GM10266 (cell line): ENCODE measurements at regions not wholly inside any gene's neighbourhood (a gene's known extent, or its start where the extent isn't known, plus 50 kb on each side); places are given as distances from the start of the nearest gene placed in this dataset.
"Not testable (repeated sequence)": the region's sequence is repeated elsewhere in the genome, so short reads cannot be mapped to it uniquely, and the experiment has no call there.

Experiments
- DNase-seq: peaks from one replicate; pipeline ENCODE4 v3.0.0; 2012; ENCODE audit errors: extremely low spot score
- TF ChIP-seq, protein P1 (sequence below): IDR thresholded peaks from 2 replicates; pipeline ENCODE4 v1.5.1; 2012; ENCODE audit warnings: mild to moderate bottlenecking, low read depth; ENCODE audit not compliant: control insufficient read depth, insufficient read depth; ENCODE audit errors: missing control alignments

DNA sequence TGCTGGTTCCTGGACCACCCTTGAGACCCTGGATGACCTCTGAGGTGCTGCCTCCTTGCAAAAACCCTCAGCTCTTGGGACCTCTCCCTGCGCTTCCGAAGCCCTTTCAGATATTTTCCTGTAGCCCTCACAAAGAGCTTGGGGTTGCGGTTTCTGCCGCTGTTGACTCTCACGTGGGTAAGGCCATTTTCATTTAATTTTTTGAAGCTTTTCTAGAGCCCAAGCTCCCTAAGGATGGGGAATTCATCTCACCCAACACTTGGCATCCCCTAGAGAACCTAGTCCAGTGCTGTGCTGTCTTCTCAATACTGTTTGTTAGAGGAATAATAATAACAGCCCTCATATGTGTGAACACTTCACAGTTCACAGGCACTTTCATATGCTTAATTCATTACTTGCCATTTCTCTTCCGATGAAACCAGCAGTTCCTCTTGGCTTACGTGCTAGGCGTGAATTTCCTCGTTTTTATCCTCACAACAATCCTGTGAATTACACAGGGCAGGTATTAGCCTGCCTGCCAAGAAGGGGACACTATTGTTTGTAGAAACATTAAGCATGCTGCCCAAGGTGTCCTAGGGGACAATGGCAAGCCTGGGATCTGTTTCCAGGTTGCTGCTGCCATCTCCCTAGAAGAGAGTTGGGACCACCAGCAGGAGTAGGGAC is 71.6 kb upstream of the CTBP2 start:
- TF ChIP-seq, protein P1, sequence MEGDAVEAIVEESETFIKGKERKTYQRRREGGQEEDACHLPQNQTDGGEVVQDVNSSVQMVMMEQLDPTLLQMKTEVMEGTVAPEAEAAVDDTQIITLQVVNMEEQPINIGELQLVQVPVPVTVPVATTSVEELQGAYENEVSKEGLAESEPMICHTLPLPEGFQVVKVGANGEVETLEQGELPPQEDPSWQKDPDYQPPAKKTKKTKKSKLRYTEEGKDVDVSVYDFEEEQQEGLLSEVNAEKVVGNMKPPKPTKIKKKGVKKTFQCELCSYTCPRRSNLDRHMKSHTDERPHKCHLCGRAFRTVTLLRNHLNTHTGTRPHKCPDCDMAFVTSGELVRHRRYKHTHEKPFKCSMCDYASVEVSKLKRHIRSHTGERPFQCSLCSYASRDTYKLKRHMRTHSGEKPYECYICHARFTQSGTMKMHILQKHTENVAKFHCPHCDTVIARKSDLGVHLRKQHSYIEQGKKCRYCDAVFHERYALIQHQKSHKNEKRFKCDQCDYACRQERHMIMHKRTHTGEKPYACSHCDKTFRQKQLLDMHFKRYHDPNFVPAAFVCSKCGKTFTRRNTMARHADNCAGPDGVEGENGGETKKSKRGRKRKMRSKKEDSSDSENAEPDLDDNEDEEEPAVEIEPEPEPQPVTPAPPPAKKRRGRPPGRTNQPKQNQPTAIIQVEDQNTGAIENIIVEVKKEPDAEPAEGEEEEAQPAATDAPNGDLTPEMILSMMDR = no peak
- DNase-seq = no peak

DNA sequence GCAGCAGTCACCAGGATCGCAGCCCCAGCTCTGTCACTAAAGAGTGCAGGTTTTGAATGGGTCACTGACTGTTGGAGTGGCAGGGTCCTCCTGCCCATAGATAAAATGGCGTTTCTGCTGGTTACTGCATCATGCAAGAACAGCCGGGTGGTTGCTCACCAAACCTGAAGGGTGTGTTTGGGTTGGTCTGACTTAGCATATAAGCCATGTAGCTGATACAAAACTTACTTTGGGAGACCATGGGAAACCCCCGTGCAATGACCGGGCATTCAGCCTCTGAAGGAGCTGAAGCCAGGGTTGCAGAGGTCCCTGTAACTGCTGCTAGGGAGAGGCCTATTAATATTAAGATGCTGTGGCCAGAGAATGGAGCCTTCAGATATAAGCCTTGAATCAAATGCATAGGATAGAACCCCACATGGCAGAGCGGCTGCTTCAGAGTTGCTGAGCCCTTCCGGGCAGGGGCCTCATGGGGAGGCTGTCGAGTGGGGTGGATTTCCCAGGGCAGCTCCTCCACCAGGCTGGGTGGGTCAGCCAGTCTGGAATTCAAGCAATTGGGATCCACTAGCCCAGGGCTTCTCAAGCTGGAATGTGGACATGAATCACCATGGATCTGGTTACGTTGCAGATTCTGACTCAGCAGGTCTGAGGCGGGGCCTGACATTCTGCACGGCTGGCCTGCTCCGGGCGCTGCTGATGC is 70.9 kb upstream of the CTBP2 start:
- TF ChIP-seq, protein P1 = no peak
- no peak for DNase-seq

DNA sequence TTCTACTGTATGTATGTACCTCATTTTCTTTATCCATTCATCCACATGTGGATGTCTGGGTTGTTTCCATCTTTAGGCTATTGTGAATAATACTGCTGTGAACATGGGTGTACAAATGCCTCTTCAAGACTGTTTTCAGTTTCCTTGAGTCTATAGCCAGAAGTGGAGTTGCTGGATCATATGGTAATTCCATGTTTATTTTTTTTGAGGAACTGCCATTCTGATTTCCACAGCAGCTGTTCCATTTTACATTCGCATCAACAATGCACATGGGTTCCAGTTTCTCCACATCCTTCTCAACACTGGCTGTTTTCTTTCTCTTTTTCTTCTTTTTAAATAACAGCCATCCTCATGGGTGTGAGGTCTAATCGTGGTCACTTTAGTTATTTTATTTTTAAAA is 69.9 kb upstream of the CTBP2 start:
- TF ChIP-seq, protein P1 = no peak
- DNase-seq = no peak

DNA sequence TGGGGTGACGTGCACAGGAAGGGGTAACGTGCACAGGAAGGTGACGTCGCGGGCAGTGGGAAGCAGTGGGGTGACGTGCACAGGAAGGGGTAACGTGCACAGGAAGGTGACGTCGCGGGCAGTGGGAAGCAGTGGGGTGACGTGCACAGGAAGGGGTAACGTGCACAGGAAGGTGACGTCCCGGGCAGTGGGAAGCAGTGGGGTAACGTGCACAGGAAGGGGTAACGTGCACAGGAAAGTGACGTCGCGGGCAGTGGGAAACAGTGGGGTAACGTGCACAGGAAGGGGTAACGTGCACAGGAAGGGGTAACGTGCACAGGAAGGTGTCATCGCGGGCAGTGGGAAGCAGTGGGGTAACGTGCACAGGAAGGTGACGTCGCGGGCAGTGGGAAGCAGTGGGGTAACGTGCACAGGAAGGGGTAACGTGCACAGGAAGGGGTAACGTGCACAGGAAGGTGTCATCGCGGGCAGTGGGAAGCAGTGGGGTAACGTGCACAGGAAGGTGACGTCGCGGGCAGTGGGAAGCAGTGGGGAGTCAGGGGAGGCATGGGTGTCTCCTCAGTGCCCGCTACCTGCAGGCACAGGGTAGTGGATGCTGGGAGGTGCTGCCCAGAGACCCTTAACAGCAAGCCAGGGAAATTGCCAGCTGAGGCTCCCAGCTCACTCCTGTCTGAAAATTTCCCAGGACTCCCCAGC is 68.0 kb upstream of the CTBP2 start:
- DNase-seq = not testable (repeated sequence)

DNA sequence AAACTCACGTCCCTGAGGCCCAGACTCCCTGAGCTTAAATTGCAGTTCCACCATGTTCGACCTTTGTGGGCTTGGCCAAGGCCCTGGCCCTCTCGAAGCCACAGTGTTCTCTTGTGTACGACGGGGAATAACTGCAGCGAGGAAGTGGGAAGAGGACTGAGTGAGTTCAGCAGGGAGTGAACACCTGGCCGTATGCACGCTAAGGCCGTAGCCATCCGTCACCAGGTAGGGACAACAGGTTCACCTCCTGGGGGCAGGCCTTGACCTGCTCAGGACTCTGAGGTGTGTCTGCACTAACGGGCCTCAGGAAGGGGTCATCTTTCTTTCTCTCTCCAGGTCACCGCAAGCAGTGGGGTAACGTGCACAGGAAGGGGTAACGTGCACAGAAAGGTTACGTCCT is 67.2 kb upstream of the CTBP2 start:
- no peak for DNase-seq
- TF ChIP-seq, protein P1 = no peak

DNA sequence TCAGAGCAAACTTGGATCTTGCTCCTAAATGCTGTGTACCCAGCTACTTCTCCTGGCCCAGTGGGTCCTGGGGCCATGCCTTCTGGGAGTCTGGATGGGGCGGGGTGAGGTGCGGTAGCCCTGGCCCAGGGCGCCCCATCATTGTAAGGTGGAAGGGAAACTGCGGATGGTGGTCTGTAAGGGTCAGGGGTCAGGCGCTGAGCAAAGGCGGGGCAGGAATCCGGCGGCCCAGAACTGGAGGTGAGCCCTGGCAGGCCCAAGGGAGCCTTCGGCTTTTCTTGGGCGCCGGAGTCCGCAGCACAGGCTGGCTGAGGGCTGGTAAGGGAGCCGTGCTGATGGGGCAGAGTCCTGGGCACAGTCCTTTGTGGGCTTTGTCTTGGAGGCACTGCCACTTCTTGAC is 66.5 kb upstream of the CTBP2 start:
- DNase-seq = no peak
- TF ChIP-seq, protein P1 = no peak

DNA sequence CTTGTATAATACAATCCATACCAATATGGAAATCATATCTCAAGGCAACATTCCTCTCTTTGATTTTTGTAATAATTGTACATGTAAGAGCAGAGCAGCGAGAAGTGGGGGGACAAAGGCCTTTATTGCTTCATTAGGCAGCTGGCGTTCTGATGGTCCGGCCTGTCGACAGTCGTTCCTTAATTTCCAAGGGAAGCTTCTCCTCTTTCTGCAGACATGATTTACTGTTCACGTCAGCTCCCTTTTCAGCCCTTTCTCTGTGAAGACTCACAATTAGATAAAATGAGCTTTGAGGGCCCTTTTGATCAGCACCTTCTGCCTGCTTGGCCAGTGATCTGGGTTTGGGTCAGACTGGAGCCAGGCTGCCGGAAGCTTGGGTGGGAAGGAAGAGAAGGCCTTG is 65.6 kb upstream of the CTBP2 start:
- no peak for DNase-seq
- TF ChIP-seq, protein P1 = no peak
